AG04449 (cell line): ENCODE measurements at regions not wholly inside any gene's neighbourhood (a gene's known extent, or its start where the extent isn't known, plus 50 kb on each side); places are given as distances from the start of the nearest gene placed in this dataset.

ENCODE experiments used
- CTCF ChIA-PET: fragments of 350-600 bp; formaldehyde crosslinking; extraction: SDS; loops from one replicate; lab custom pipeline; 2021; ENCODE audit warnings: antibody characterized with exemption; lab: Yijun Ruan, JAX
- POLR2A ChIA-PET: fragments of 400-600, 350-600 bp; formaldehyde crosslinking; extraction: SDS; loops from one replicate; lab custom pipeline; 2020; ENCODE audit warnings: antibody characterized with exemption, inconsistent platforms; lab: Yijun Ruan, JAX
- DNase-seq: peaks from one replicate; pipeline ENCODE4 v3.0.0-alpha.2; 2010; ENCODE audit warnings: low read depth, low spot score
- H3K4me3 ChIP-seq: 2 replicates; pipeline ENCODE4 v1.5.1; 2011; ENCODE audit warnings: low read depth, mild to moderate bottlenecking, control low read depth, low read length
- CTCF ChIP-seq: IDR thresholded peaks from one replicate; pipeline ENCODE4 v1.5.1; 2011; ENCODE audit warnings: mild to moderate bottlenecking, moderate library complexity, low read length, control low read depth, inconsistent platforms; ENCODE audit not compliant: insufficient read depth; ENCODE audit errors: missing control alignments

DNA sequence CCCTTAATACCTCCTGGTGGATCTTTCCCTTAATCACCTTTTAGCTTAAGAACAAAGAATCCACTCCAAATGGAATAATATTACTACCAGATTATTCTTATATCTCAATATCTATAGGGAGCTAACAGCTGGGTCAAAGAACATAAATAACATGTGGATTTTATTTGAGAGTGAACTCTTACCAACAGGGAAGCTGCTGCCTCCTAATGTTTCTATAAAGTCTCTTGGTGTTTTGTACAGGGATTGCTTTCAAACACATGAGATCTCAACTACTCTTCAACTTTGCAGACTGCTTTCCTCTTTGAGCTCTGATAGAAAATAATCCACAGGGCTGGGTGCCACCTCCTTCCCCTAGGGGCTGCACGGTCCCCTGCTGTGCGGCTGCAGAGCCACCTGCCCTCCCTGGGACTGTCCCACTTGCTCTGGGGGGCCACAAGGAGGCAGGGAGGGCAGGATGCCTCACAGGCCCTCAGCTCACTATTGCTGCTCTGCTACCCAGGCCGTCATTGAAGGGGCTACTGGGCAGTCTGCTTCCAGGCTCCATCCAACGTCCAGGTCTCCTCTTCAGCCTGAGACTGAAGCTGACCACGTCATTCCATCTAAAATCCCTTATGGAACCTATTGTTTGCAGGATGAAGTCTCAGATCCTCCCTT, 191.2 kb downstream of the CXCL12 start:
- DNase-seq, result no peak
- CTCF ChIA-PET, result interaction anchor here (1.0 to 1.7 kb wide), 3 partner anchors 118 to 504 kb away, joined by 4 to 5 read pairs (median 5); no protein-coding TSS in a partner anchor
- POLR2A ChIA-PET, result no interaction called here
- TF ChIP-seq CTCF, result no peak
- H3K4me3 ChIP-seq, result no peak overlapping the region

GRCh38 chr10:44193166-44193565, 191.7 kb downstream of the CXCL12 start:
- CTCF ChIA-PET, result interaction anchor here (1.0 to 1.7 kb wide), 3 partner anchors 118 to 504 kb away, joined by 4 to 5 read pairs (median 5); no protein-coding TSS in a partner anchor

GRCh38 chr10:44192435-44192834, 192.5 kb downstream of the CXCL12 start:
- TF ChIP-seq CTCF, result no peak
- no peak overlapping the region for H3K4me3 ChIP-seq
- ChIA-PET CTCF (interaction anchor here (1.7 kb wide), 1 partner anchor 503 kb away, joined by 5 read pairs; no protein-coding TSS in a partner anchor), POLR2A (no interaction called here)
- DNase-seq, result no peak

More at GRCh38 chr10:44193166-44193565, 191.7 kb downstream of the CXCL12 start:
- POLR2A ChIA-PET, result no interaction called here
- TF ChIP-seq CTCF, result no peak
- DNase-seq, result no peak
- H3K4me3 ChIP-seq, result no peak overlapping the region

- CTCF ChIA-PET, result no interaction called here
- POLR2A ChIA-PET, result no interaction called here
- TF ChIP-seq CTCF, result no peak
- no peak for DNase-seq
- H3K4me3 ChIP-seq, result no peak overlapping the region
These were observed 194.4 kb downstream of the CXCL12 start for GRCh38 chr10:44190541-44190940.

DNA sequence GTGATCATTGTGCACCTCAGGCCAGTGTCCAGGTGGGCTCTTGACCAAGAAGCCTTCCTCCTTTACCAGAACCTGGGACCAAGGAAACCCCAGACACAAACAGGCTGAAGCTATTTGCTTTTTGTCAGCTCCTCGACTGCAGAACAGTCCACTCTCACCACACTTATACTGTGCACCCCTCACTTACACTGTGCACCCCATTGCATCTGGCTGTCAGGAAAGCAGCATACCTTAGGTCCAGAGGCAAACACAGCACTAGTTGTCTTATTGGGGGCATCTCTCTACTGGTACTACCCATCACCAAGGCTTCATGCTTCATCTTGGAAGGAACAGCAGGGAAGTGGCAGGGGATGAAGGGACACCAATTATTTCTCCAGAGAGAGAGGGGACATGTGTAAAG, 198.1 kb downstream of the CXCL12 start:
- no peak for DNase-seq
- ChIA-PET CTCF (interaction anchor here (1.4 kb wide), 1 partner anchor 9 kb away, joined by 4 read pairs; no protein-coding TSS in a partner anchor), POLR2A (interaction anchor here (0.7 kb wide), 1 partner anchor 200 kb away, joined by 3 read pairs; no protein-coding TSS in a partner anchor)
- no peak for TF ChIP-seq CTCF
- H3K4me3 ChIP-seq, result no peak overlapping the region

DNA sequence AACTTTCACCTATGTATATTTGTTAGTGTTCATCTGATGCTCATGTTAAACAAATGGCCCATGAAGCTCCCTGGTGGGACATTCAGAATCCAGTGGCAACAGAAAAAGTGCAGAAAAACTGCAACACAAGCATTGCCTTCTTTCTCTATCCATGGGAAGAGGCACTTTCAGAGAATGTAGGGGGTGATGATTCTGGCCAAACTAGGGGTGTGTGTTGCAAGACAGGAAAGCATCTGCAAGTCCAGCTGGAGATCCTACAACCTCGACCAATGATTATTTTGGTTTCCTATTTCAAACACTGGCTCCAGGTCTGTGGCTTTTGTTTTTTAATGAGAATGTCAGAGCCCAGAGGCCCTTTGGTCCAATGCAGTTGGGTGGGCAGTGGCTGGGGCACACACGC, 198.7 kb downstream of the CXCL12 start:
- ChIA-PET POLR2A (interaction anchor here (0.7 kb wide), 1 partner anchor 200 kb away, joined by 3 read pairs; no protein-coding TSS in a partner anchor), CTCF (interaction anchor here (1.4 kb wide), 1 partner anchor 8 kb away, joined by 4 read pairs; no protein-coding TSS in a partner anchor)
- no peak for DNase-seq
- TF ChIP-seq CTCF, result no peak
- H3K4me3 ChIP-seq, result no peak overlapping the region
